PC-3 (cell line): ENCODE measurements at regions not wholly inside any gene's neighbourhood (a gene's known extent, or its start where the extent isn't known, plus 50 kb on each side); places are given as distances from the start of the nearest gene placed in this dataset.

Experiments used
- ATAC-seq: fragments of 200-7000 bp; cut with Tn5 transposase; 2 replicates; pipeline ENCODE4 v1.9.1; 2020; ENCODE audit warnings: mild to moderate bottlenecking, moderate library complexity
- BruUV-seq: library from RNA; stranded (reverse); fragments of 400-500 nt; replicated peaks from 2 replicates; lab custom pipeline; 2021; lab: Mats Ljungman, UMichigan
- CTCF ChIA-PET: fragments of 300-600 bp; sonication (Branson Sonifier 250); formaldehyde crosslinking; loops from one replicate; lab custom pipeline; 2022; ENCODE audit warnings: antibody characterized with exemption; lab: Charles Lee
- POLR2A ChIA-PET: fragments of 300-600 bp; sonication (Branson Sonifier 250); formaldehyde crosslinking; loops from one replicate; lab custom pipeline; 2022; ENCODE audit warnings: antibody characterized with exemption; ENCODE audit not compliant: unreplicated experiment; lab: Charles Lee
- DNase-seq: peaks from one replicate; pipeline ENCODE4 v3.0.0-alpha.2; 2015
- H2AFZ ChIP-seq: fragments of 300-600 bp; sonication (generic); 2 replicates; pipeline ENCODE4 v1.6.0; 2016; ENCODE audit warnings: antibody characterized with exemption, low read length
- H3F3A ChIP-seq: fragments of 300-600 bp; sonication (generic); one replicate; pipeline ENCODE4 v1.6.0; 2017; ENCODE audit warnings: antibody characterized with exemption, low read length, control low read depth, mild to moderate bottlenecking; ENCODE audit not compliant: unreplicated experiment
- H3K27ac ChIP-seq: fragments of 300-600 bp; sonication (generic); 2 replicates; pipeline ENCODE4 v1.5.1; 2016; ENCODE audit warnings: mild to moderate bottlenecking, low read length
- H3K27me3 ChIP-seq: fragments of 300-600 bp; sonication (generic); 2 replicates; pipeline ENCODE4 v1.6.1; 2016; ENCODE audit warnings: low read length, mixed read lengths
- H3K36me3 ChIP-seq: fragments of 300-600 bp; sonication (generic); 2 replicates; pipeline ENCODE4 v1.6.1; 2016; ENCODE audit warnings: low read depth, mixed run types, low read length, mixed read lengths
- H3K4me1 ChIP-seq: fragments of 300-600 bp; sonication (generic); 2 replicates; pipeline ENCODE4 v1.5.1; 2016; ENCODE audit warnings: low read length; ENCODE audit not compliant: insufficient read depth
- H3K4me2 ChIP-seq: fragments of 300-600 bp; sonication (generic); 2 replicates; pipeline ENCODE4 v1.6.0; 2016; ENCODE audit warnings: low read length
- H3K4me3 ChIP-seq: fragments of 300-600 bp; sonication (generic); 2 replicates; pipeline ENCODE4 v1.5.1; 2016; ENCODE audit warnings: mild to moderate bottlenecking, low read length, mixed read lengths
- H3K79me2 ChIP-seq: fragments of 300-600 bp; sonication (generic); 2 replicates; pipeline ENCODE4 v1.6.1; 2017; ENCODE audit warnings: low read length, mixed read lengths
- H3K9ac ChIP-seq: fragments of 300-600 bp; sonication (generic); 2 replicates; pipeline ENCODE4 v1.6.0; 2016; ENCODE audit warnings: mild to moderate bottlenecking, low read length
- H3K9me2 ChIP-seq: fragments of 300-600 bp; sonication (generic); replicated peaks from 2 replicates; pipeline ENCODE4 v1.6.1; 2016; ENCODE audit warnings: mixed run types, low read length, mixed read lengths
- H3K9me3 ChIP-seq: fragments of 300-600 bp; sonication (generic); 2 replicates; pipeline ENCODE4 v1.6.1; 2016; ENCODE audit warnings: low read length, mixed read lengths
- H4K20me1 ChIP-seq: fragments of 300-600 bp; sonication (generic); 2 replicates; pipeline ENCODE4 v1.6.1; 2016; ENCODE audit warnings: low read length, mixed read lengths
- EZH2 ChIP-seq: fragments of 300-600 bp; sonication (generic); IDR thresholded peaks from one replicate; pipeline ENCODE4 v1.6.1; 2017; ENCODE audit warnings: antibody characterized with exemption, mild to moderate bottlenecking, low read length; ENCODE audit not compliant: unreplicated experiment
- EZH2phosphoT487 ChIP-seq: fragments of 300-600 bp; sonication (generic); IDR thresholded peaks from 2 replicates; pipeline ENCODE4 v1.6.1; 2018; ENCODE audit warnings: mild to moderate bottlenecking, antibody characterized with exemption, low read length, borderline replicate concordance
- intact Hi-C: fragments of 100-400 bp; cut with micrococcal nuclease; formaldehyde crosslinking; loops from 2 replicates; pipeline ENCODE4 v1.9.0; 2023
- TF ChIP-seq, protein P1 (sequence below): fragments of 300-600 bp; sonication (generic); conservative IDR thresholded peaks from 2 replicates; pipeline ENCODE4 v1.5.1; 2017; ENCODE audit warnings: antibody characterized with exemption, low read depth, mild to moderate bottlenecking, low read length

DNA sequence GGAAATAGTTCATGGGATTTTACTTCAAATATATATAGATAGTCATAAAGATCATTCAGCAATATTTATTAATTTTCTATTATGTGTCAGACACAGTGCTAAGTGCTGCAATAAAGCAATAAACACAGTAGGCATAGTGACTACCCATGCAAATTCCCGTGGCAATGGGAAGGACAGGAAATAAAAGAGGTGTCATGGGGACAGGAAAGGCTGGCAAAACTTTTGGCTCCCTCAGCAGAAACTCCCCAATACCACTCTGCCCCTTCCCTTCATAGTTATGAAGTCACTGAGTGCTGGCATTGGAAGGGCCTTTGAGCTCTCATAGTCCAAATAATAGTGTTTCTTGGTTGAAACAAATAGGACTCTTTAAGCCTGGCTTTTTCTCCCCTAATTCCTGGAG lies 104.4 kb upstream of the DPT start:
- Histone ChIP-seq H3K4me3 (no peak overlapping the region), H3K9ac (no peak overlapping the region), H3K36me3 (no peaks in the 10 kb centered on the region), H3K27ac (no peak overlapping the region), H4K20me1 (no peaks in the 10 kb centered on the region), H3K9me3 (no peaks in the 10 kb centered on the region), H3K79me2 (no peaks in the 10 kb centered on the region), H3K4me1 (no peaks in the 10 kb centered on the region), H3K4me2 (no peak overlapping the region), H2AFZ (no peak overlapping the region), H3F3A (no peaks in the 10 kb centered on the region), H3K27me3 (no peaks in the 10 kb centered on the region), H3K9me2 (peaks cover 9% of the 10 kb centered on the region; the same call in 1 of the 2 replicates)
- BruUV-seq = no TSS peak
- intact Hi-C loops = no loop called here
- TF ChIP-seq EZH2phosphoT487 (no peak), EZH2 (no peak)
- TF ChIP-seq, protein P1, sequence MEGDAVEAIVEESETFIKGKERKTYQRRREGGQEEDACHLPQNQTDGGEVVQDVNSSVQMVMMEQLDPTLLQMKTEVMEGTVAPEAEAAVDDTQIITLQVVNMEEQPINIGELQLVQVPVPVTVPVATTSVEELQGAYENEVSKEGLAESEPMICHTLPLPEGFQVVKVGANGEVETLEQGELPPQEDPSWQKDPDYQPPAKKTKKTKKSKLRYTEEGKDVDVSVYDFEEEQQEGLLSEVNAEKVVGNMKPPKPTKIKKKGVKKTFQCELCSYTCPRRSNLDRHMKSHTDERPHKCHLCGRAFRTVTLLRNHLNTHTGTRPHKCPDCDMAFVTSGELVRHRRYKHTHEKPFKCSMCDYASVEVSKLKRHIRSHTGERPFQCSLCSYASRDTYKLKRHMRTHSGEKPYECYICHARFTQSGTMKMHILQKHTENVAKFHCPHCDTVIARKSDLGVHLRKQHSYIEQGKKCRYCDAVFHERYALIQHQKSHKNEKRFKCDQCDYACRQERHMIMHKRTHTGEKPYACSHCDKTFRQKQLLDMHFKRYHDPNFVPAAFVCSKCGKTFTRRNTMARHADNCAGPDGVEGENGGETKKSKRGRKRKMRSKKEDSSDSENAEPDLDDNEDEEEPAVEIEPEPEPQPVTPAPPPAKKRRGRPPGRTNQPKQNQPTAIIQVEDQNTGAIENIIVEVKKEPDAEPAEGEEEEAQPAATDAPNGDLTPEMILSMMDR = no peak
- DNase-seq = no peak
- no peak for ATAC-seq
- POLR2A ChIA-PET = no interaction called here
- CTCF ChIA-PET = no interaction called here

DNA sequence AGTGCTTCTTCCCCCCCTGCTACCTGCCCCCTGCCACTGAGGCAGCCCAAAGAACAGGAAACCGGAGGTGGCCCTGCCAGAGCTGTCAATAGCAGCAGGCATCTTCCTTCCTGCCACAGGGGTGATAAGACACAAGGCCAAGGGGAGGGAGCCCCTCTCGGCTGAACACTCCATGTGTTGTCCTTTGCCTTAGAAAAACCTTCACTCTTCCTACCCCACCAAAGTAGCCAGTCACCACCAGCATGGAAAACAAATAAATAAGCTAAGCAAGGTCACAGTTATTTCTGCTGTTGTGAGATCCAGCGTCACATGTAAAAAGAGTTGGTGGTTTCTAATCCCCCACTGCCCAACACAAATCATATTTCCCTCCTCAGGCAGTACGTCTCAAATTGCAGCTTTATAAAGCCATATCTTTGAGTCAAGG lies 104.8 kb upstream of the DPT start:
- Histone ChIP-seq H4K20me1 (no peaks in the 10 kb centered on the region), H3K9ac (no peak overlapping the region), H3K4me3 (no peak overlapping the region), H3K27me3 (no peaks in the 10 kb centered on the region), H3K9me3 (no peaks in the 10 kb centered on the region), H3K9me2 (peaks cover 9% of the 10 kb centered on the region; the same call in 1 of the 2 replicates), H3K79me2 (no peaks in the 10 kb centered on the region), H3F3A (no peaks in the 10 kb centered on the region), H3K4me2 (no peak overlapping the region), H2AFZ (no peak overlapping the region), H3K4me1 (no peaks in the 10 kb centered on the region), H3K27ac (no peak overlapping the region), H3K36me3 (no peaks in the 10 kb centered on the region)
- ChIA-PET POLR2A (no interaction called here), CTCF (no interaction called here)
- intact Hi-C loops = no loop called here
- no TSS peak for BruUV-seq
- TF ChIP-seq, protein P1 = no peak
- DNase-seq (no peak), ATAC-seq (no peak)

DNA sequence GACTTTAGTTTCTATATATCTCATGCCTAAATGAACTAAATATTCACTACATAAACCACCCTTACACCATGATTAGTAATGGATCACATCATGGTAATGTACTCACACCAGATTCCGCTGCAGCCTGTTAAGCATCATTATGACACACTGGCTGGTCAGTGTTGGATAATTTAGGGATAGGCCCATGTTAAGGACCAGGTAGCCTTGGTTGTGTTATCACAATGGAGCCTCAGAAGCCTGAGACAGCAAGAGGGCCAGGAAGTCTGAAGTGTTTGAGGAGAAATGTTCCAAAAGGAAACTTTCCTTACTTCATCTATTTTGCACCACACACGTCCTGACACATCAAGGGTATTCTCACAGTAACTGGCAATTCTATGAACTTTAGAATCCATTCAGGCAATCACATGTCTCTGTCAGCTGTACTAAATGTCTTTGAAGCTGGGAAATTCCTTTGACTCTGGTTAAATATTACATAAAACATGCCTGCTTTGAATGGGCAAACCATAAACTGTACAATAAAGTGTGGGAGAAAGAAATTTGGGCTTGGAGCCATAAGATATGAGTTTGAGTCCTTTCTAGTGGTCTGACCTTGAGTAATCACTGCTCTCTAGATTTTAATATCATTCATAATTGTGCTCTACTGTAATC lies 105.3 kb upstream of the DPT start:
- Histone ChIP-seq H3F3A (no peaks in the 10 kb centered on the region), H3K27me3 (no peaks in the 10 kb centered on the region), H3K9ac (no peak overlapping the region), H3K79me2 (no peaks in the 10 kb centered on the region), H3K4me3 (no peak overlapping the region), H3K9me3 (no peaks in the 10 kb centered on the region), H3K9me2 (peaks cover 9% of the 10 kb centered on the region; the same call in 1 of the 2 replicates), H3K4me2 (no peak overlapping the region), H4K20me1 (no peaks in the 10 kb centered on the region), H2AFZ (no peak overlapping the region), H3K4me1 (no peaks in the 10 kb centered on the region), H3K27ac (no peak overlapping the region), H3K36me3 (no peaks in the 10 kb centered on the region)
- intact Hi-C loops = no loop called here
- no peak for TF ChIP-seq EZH2
- no peak for TF ChIP-seq EZH2phosphoT487
- TF ChIP-seq, protein P1 = no peak
- DNase-seq (no peak), ATAC-seq (no peak)
- ChIA-PET CTCF (no interaction called here), POLR2A (no interaction called here)
- no TSS peak for BruUV-seq
